ENCODE measurements at regions not wholly inside any gene's neighbourhood (a gene's known extent, or its start where the extent isn't known, plus 50 kb on each side); places are given as distances from the start of the nearest gene placed in this dataset.

- no peak overlapping the region for H3K4me3 ChIP-seq (ENCODE audit: low read depth in 1 of 3, low read length in 3 of 3)
- WGBS, 3 donors, result 37 to 65% (median 55%) methylated on average over 2 of the region's 2 CpGs
- H3K27me3 ChIP-seq (ENCODE audit: control insufficient read depth in 3 of 3, insufficient read depth in 3 of 3, low read length in 3 of 3), result no peaks in the 10 kb centered on the region
- no peaks in the 10 kb centered on the region for H3K9me3 ChIP-seq (ENCODE audit: control insufficient read depth in 2 of 2, insufficient read depth in 1 of 2, low read depth in 1 of 2, low read length in 1 of 2)
- no peak for FAIRE-seq
- DNase-seq, result no peak
- H3K36me3 ChIP-seq (ENCODE audit: control insufficient read depth in 3 of 3, insufficient read depth in 2 of 3, low read depth in 1 of 3, low read length in 3 of 3), result no peaks in the 10 kb centered on the region
- no peaks in the 10 kb centered on the region for H3K4me1 ChIP-seq (ENCODE audit: control insufficient read depth in 3 of 3, insufficient read depth in 2 of 3, low read depth in 1 of 3, low read length in 2 of 3)
- H3K27ac ChIP-seq (ENCODE audit: low read depth in 1 of 3, low read length in 2 of 3), result no peak overlapping the region
These were observed 1383.8 kb upstream of the SLC10A2 start for GRCh38 chr13:104450006-104450405.

GRCh38 chr13:104447348-104447747 is 1381.1 kb upstream of the SLC10A2 start:
- H3K27me3 ChIP-seq (ENCODE audit: control insufficient read depth in 3 of 3, insufficient read depth in 3 of 3, low read length in 3 of 3), result no peaks in the 10 kb centered on the region
- no peaks in the 10 kb centered on the region for H3K9me3 ChIP-seq (ENCODE audit: control insufficient read depth in 2 of 2, insufficient read depth in 1 of 2, low read depth in 1 of 2, low read length in 1 of 2)
- H3K27ac ChIP-seq (ENCODE audit: low read depth in 1 of 3, low read length in 2 of 3), result no peak overlapping the region
- 67 to 83% (median 77%) methylated on average over 6 of the region's 6 CpGs for WGBS, 3 donors
- H3K4me1 ChIP-seq (ENCODE audit: control insufficient read depth in 3 of 3, insufficient read depth in 2 of 3, low read depth in 1 of 3, low read length in 2 of 3), result no peaks in the 10 kb centered on the region
- no peak overlapping the region for H3K4me3 ChIP-seq (ENCODE audit: low read depth in 1 of 3, low read length in 3 of 3)
- DNase-seq, result no peak
- no peak for FAIRE-seq
- no peaks in the 10 kb centered on the region for H3K36me3 ChIP-seq (ENCODE audit: control insufficient read depth in 3 of 3, insufficient read depth in 2 of 3, low read depth in 1 of 3, low read length in 3 of 3)

DNA sequence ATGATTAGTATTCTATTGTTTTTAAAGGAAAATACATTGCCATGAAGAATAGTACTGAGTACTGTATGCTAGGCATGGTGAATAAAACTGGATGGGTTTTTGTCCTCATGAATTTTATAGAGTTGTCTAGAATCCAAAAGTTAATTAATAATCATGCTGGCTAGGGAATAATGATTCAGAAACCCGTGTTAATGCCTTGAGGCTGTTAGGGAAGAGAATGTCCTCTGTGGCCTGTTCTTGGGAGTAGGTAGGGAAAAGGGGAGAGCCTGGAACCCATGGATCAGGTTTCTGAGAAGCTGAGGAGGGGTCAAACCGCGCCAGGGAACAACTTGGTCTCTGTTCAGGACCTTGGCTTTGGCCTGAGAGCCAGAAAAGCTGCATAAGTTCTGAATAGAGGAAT is 1376.3 kb upstream of the SLC10A2 start:
- H3K4me1 ChIP-seq (ENCODE audit: control insufficient read depth in 3 of 3, insufficient read depth in 2 of 3, low read depth in 1 of 3, low read length in 2 of 3), result no peaks in the 10 kb centered on the region
- FAIRE-seq, result no peak
- H3K36me3 ChIP-seq (ENCODE audit: control insufficient read depth in 3 of 3, insufficient read depth in 2 of 3, low read depth in 1 of 3, low read length in 3 of 3), result no peaks in the 10 kb centered on the region
- DNase-seq, result no peak
- WGBS, 3 donors, result 42 to 57% (median 47%) methylated on average over 3 of the region's 3 CpGs
- H3K27me3 ChIP-seq (ENCODE audit: control insufficient read depth in 3 of 3, insufficient read depth in 3 of 3, low read length in 3 of 3), result no peaks in the 10 kb centered on the region
- no peak overlapping the region for H3K27ac ChIP-seq (ENCODE audit: low read depth in 1 of 3, low read length in 2 of 3)
- H3K4me3 ChIP-seq (ENCODE audit: low read depth in 1 of 3, low read length in 3 of 3), result no peak overlapping the region
- H3K9me3 ChIP-seq (ENCODE audit: control insufficient read depth in 2 of 2, insufficient read depth in 1 of 2, low read depth in 1 of 2, low read length in 1 of 2), result no peaks in the 10 kb centered on the region

GRCh38 chr13:104436555-104436954 is 1370.3 kb upstream of the SLC10A2 start:
- Histone ChIP-seq H3K27me3 (ENCODE audit: control insufficient read depth in 3 of 3, insufficient read depth in 3 of 3, low read length in 3 of 3) (no peaks in the 10 kb centered on the region), H3K4me3 (ENCODE audit: low read depth in 1 of 3, low read length in 3 of 3) (no peak overlapping the region), H3K36me3 (ENCODE audit: control insufficient read depth in 3 of 3, insufficient read depth in 2 of 3, low read depth in 1 of 3, low read length in 3 of 3) (no peaks in the 10 kb centered on the region), H3K9me3 (ENCODE audit: control insufficient read depth in 2 of 2, insufficient read depth in 1 of 2, low read depth in 1 of 2, low read length in 1 of 2) (no peaks in the 10 kb centered on the region), H3K27ac (ENCODE audit: low read depth in 1 of 3, low read length in 2 of 3) (no peak overlapping the region), H3K4me1 (ENCODE audit: control insufficient read depth in 3 of 3, insufficient read depth in 2 of 3, low read depth in 1 of 3, low read length in 2 of 3) (no peaks in the 10 kb centered on the region)
- DNase-seq (no peak), FAIRE-seq (no peak)
- WGBS, 3 donors, result 57 to 82% (median 60%) methylated on average over 2 of the region's 2 CpGs

DNA sequence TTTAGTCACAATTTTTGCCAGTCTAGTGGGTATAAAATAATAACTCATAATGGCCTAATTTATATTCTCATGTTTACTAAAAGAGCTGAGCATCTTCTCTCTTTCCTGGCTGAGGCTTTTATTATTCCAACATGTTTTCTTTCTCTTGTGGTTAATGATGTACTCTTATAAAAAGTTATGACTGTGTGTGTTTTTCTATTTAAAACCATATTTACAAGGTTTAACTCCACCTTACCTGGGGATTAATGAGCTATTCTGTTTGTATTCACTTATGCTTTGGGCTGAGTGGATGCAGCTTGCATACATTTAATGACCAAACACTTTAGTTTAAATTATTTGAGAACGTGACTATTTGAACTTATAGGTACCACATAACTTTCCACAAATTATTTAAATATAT is 1365.7 kb upstream of the SLC10A2 start:
- DNase-seq (no peak), FAIRE-seq (no peak)
- Histone ChIP-seq H3K9me3 (ENCODE audit: control insufficient read depth in 2 of 2, insufficient read depth in 1 of 2, low read depth in 1 of 2, low read length in 1 of 2) (no peaks in the 10 kb centered on the region), H3K4me3 (ENCODE audit: low read depth in 1 of 3, low read length in 3 of 3) (no peak overlapping the region), H3K4me1 (ENCODE audit: control insufficient read depth in 3 of 3, insufficient read depth in 2 of 3, low read depth in 1 of 3, low read length in 2 of 3) (no peaks in the 10 kb centered on the region), H3K27me3 (ENCODE audit: control insufficient read depth in 3 of 3, insufficient read depth in 3 of 3, low read length in 3 of 3) (no peaks in the 10 kb centered on the region), H3K27ac (ENCODE audit: low read depth in 1 of 3, low read length in 2 of 3) (no peak overlapping the region), H3K36me3 (ENCODE audit: control insufficient read depth in 3 of 3, insufficient read depth in 2 of 3, low read depth in 1 of 3, low read length in 3 of 3) (no peaks in the 10 kb centered on the region)
- WGBS, 3 donors, result 75 to 87% (median 75%) methylated on average over 1 of the region's 1 CpG

- DNase-seq, result no peak
- Histone ChIP-seq H3K4me3 (ENCODE audit: low read depth in 1 of 3, low read length in 3 of 3) (no peak overlapping the region), H3K9me3 (ENCODE audit: control insufficient read depth in 2 of 2, insufficient read depth in 1 of 2, low read depth in 1 of 2, low read length in 1 of 2) (no peaks in the 10 kb centered on the region), H3K36me3 (ENCODE audit: control insufficient read depth in 3 of 3, insufficient read depth in 2 of 3, low read depth in 1 of 3, low read length in 3 of 3) (no peaks in the 10 kb centered on the region), H3K27me3 (ENCODE audit: control insufficient read depth in 3 of 3, insufficient read depth in 3 of 3, low read length in 3 of 3) (no peaks in the 10 kb centered on the region), H3K4me1 (ENCODE audit: control insufficient read depth in 3 of 3, insufficient read depth in 2 of 3, low read depth in 1 of 3, low read length in 2 of 3) (no peaks in the 10 kb centered on the region), H3K27ac (ENCODE audit: low read depth in 1 of 3, low read length in 2 of 3) (no peak overlapping the region)
- FAIRE-seq, result no peak
- WGBS, 3 donors, result 78 to 89% (median 82%) methylated on average over 4 of the region's 4 CpGs
These were observed 1360.2 kb upstream of the SLC10A2 start for GRCh38 chr13:104426435-104426834.

DNA sequence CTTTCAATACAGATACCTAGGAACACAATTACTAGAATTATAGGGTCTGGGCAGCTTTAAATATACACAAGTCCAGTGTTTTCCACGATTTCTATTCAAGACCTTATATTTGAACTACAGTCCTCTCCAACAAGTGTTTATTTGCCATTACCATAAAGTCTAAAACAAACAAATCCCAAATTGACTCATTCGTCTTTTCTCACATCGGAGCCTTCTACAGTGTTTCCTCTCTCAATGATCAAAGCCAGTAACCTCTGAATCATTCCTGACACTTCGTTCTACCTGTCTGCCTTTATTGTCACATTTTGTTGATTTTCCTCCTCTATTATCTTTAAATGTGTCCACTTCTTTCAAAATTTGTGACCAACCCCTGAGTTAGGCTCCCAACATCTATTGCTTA is 1356.5 kb upstream of the SLC10A2 start:
- no peaks in the 10 kb centered on the region for H3K27me3 ChIP-seq (ENCODE audit: control insufficient read depth in 3 of 3, insufficient read depth in 3 of 3, low read length in 3 of 3)
- H3K9me3 ChIP-seq (ENCODE audit: control insufficient read depth in 2 of 2, insufficient read depth in 1 of 2, low read depth in 1 of 2, low read length in 1 of 2), result no peaks in the 10 kb centered on the region
- no peak overlapping the region for H3K4me3 ChIP-seq (ENCODE audit: low read depth in 1 of 3, low read length in 3 of 3)
- no peaks in the 10 kb centered on the region for H3K4me1 ChIP-seq (ENCODE audit: control insufficient read depth in 3 of 3, insufficient read depth in 2 of 3, low read depth in 1 of 3, low read length in 2 of 3)
- WGBS, 3 donors, result 51 to 59% (median 53%) methylated on average over 4 of the region's 4 CpGs
- no peak for FAIRE-seq
- DNase-seq, result no peak
- no peak overlapping the region for H3K27ac ChIP-seq (ENCODE audit: low read depth in 1 of 3, low read length in 2 of 3)
- H3K36me3 ChIP-seq (ENCODE audit: control insufficient read depth in 3 of 3, insufficient read depth in 2 of 3, low read depth in 1 of 3, low read length in 3 of 3), result no peaks in the 10 kb centered on the region

DNA sequence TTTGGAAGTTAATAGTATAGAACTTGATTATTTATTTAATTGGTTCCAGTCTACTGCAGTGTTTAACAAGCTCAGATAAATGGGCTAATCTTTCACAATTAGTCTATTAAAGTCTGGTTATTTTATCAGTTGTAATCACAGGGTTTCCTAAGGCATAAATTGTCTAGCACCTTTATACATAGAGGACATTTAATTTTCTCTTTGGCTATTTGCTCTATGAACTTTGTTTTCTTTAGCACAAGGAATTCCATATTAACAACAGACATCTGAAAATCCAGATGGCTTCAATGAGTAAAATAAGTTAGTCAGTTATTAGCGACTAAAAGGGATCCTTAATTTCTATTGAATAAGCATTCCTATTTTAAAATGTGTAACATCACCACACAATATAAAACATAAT is 1350.8 kb upstream of the SLC10A2 start:
- 65 to 89% (median 81%) methylated on average over 1 of the region's 1 CpG for WGBS, 3 donors
- Histone ChIP-seq H3K27me3 (ENCODE audit: control insufficient read depth in 3 of 3, insufficient read depth in 3 of 3, low read length in 3 of 3) (no peaks in the 10 kb centered on the region), H3K27ac (ENCODE audit: low read depth in 1 of 3, low read length in 2 of 3) (no peak overlapping the region), H3K4me1 (ENCODE audit: control insufficient read depth in 3 of 3, insufficient read depth in 2 of 3, low read depth in 1 of 3, low read length in 2 of 3) (no peaks in the 10 kb centered on the region), H3K4me3 (ENCODE audit: low read depth in 1 of 3, low read length in 3 of 3) (no peak overlapping the region), H3K36me3 (ENCODE audit: control insufficient read depth in 3 of 3, insufficient read depth in 2 of 3, low read depth in 1 of 3, low read length in 3 of 3) (no peaks in the 10 kb centered on the region), H3K9me3 (ENCODE audit: control insufficient read depth in 2 of 2, insufficient read depth in 1 of 2, low read depth in 1 of 2, low read length in 1 of 2) (no peaks in the 10 kb centered on the region)
- FAIRE-seq (no peak), DNase-seq (no peak)

- no peak for DNase-seq
- Histone ChIP-seq H3K36me3 (ENCODE audit: control insufficient read depth in 3 of 3, insufficient read depth in 2 of 3, low read depth in 1 of 3, low read length in 3 of 3) (no peaks in the 10 kb centered on the region), H3K4me1 (ENCODE audit: control insufficient read depth in 3 of 3, insufficient read depth in 2 of 3, low read depth in 1 of 3, low read length in 2 of 3) (no peaks in the 10 kb centered on the region), H3K9me3 (ENCODE audit: control insufficient read depth in 2 of 2, insufficient read depth in 1 of 2, low read depth in 1 of 2, low read length in 1 of 2) (no peaks in the 10 kb centered on the region), H3K4me3 (ENCODE audit: low read depth in 1 of 3, low read length in 3 of 3) (no peak overlapping the region), H3K27me3 (ENCODE audit: control insufficient read depth in 3 of 3, insufficient read depth in 3 of 3, low read length in 3 of 3) (no peaks in the 10 kb centered on the region), H3K27ac (ENCODE audit: low read depth in 1 of 3, low read length in 2 of 3) (no peak overlapping the region)
- no peak for FAIRE-seq
- 42 to 48% (median 44%) methylated on average over 4 of the region's 4 CpGs for WGBS, 3 donors
These were observed 1348.6 kb upstream of the SLC10A2 start for GRCh38 chr13:104414771-104415170.
